HepG2 (cell line): ENCODE measurements at regions not wholly inside any gene's neighbourhood (a gene's known extent, or its start where the extent isn't known, plus 50 kb on each side); places are given as distances from the start of the nearest gene placed in this dataset.
A peak's percentile ranks its signal among the peaks of the same experiment; 100 is the strongest.

Experiments used
- ATF6 ChIP-seq: sonication (generic); formaldehyde crosslinking; conservative IDR thresholded peaks from 2 replicates; pipeline ENCODE4 v1.4.0; 2020; ENCODE audit warnings: missing genetic modification reagents
- DBP ChIP-seq: sonication (generic); formaldehyde crosslinking; IDR thresholded peaks from 2 replicates; pipeline ENCODE4 v1.4.0; 2020; ENCODE audit warnings: missing genetic modification reagents; ENCODE audit errors: not compliant biosample characterization
- EP300 ChIP-seq, 3 experiments: sonication (generic) in 1 of 3; formaldehyde crosslinking in 1 of 3; IDR thresholded peaks; 2 replicates each; pipeline versions ENCODE4 v1.5.1 to v1.6.1; 2011 to 2020; ENCODE audit warnings: low read depth in 2 of 3, low read length in 2 of 3, borderline replicate concordance in 1 of 3, improper control_type of control experiment in 1 of 3, mild to moderate bottlenecking in 1 of 3, missing genetic modification reagents in 1 of 3, moderate library complexity in 1 of 3
- ETV5 ChIP-seq: IDR thresholded peaks from 2 replicates; pipeline ENCODE4 v1.6.1; 2018; ENCODE audit warnings: missing biosample characterization, missing genetic modification reagents, inconsistent platforms, borderline replicate concordance
- GABPB1 ChIP-seq: IDR thresholded peaks from 2 replicates; pipeline ENCODE4 v1.6.1; 2016; ENCODE audit warnings: mild to moderate bottlenecking, missing genetic modification reagents, moderate library complexity, missing compliant biosample characterization
- GATAD2A ChIP-seq: IDR thresholded peaks from 2 replicates; pipeline ENCODE4 v1.6.1; 2016
- MAZ ChIP-seq, 2 experiments: sonication (generic) in 1 of 2; formaldehyde crosslinking in 1 of 2; IDR thresholded peaks; 2 replicates each; pipeline versions ENCODE4 v1.5.0 to v1.6.1; 2012 to 2020; ENCODE audit warnings: low read depth in 2 of 2, mild to moderate bottlenecking in 2 of 2, borderline replicate concordance in 1 of 2, improper control_type of control experiment in 1 of 2, low read length in 1 of 2, missing genetic modification reagents in 1 of 2, moderate library complexity in 1 of 2
- NR2C2 ChIP-seq: sonication (generic); formaldehyde crosslinking; IDR thresholded peaks from 2 replicates; pipeline ENCODE4 v1.4.0; 2020; ENCODE audit warnings: missing genetic modification reagents, mild to moderate bottlenecking, moderate library complexity, borderline replicate concordance
- PHB2 ChIP-seq: fragments of 450-650 bp; IDR thresholded peaks from 2 replicates; pipeline ENCODE4 v1.6.1; 2018; ENCODE audit not compliant: partially characterized antibody
- SOX5 ChIP-seq: IDR thresholded peaks from 2 replicates; pipeline ENCODE4 v1.6.1; 2016; ENCODE audit warnings: borderline replicate concordance
- TAF15 ChIP-seq: fragments of 200-400 bp; formaldehyde crosslinking; IDR thresholded peaks from one replicate; pipeline ENCODE4 v1.6.1; 2018; ENCODE audit warnings: mild to moderate bottlenecking, low read depth, low read length; ENCODE audit not compliant: poor library complexity, severe bottlenecking
- ZBTB21 ChIP-seq: sonication (generic); formaldehyde crosslinking; IDR thresholded peaks from 2 replicates; pipeline ENCODE4 v1.4.0; 2020; ENCODE audit warnings: missing genetic modification reagents
- ZBTB46 ChIP-seq: sonication (generic); formaldehyde crosslinking; IDR thresholded peaks from 2 replicates; pipeline ENCODE4 v1.4.0; 2020; ENCODE audit warnings: mild to moderate bottlenecking, missing genetic modification reagents, borderline replicate concordance
- ZGPAT ChIP-seq: IDR thresholded peaks from 2 replicates; pipeline ENCODE4 v1.6.1; 2016; ENCODE audit warnings: mild to moderate bottlenecking
- ZMYM3 ChIP-seq: sonication (generic); formaldehyde crosslinking; IDR thresholded peaks from 2 replicates; pipeline ENCODE4 v1.5.1; 2020; ENCODE audit warnings: mild to moderate bottlenecking, missing genetic modification reagents
- ZNF331 ChIP-seq: sonication (generic); formaldehyde crosslinking; IDR thresholded peaks from 2 replicates; pipeline ENCODE4 v1.4.0; 2020; ENCODE audit warnings: missing genetic modification reagents
- ZNF501 ChIP-seq: sonication (generic); formaldehyde crosslinking; IDR thresholded peaks from 2 replicates; pipeline ENCODE4 v1.5.1; 2020; ENCODE audit warnings: mild to moderate bottlenecking, moderate library complexity, missing genetic modification reagents
- ZNF503 ChIP-seq: sonication (generic); formaldehyde crosslinking; IDR thresholded peaks from 2 replicates; pipeline ENCODE4 v1.4.0; 2020; ENCODE audit warnings: missing genetic modification reagents
- ZNF563 ChIP-seq: sonication (generic); formaldehyde crosslinking; IDR thresholded peaks from 2 replicates; pipeline ENCODE4 v1.8.0; 2022; ENCODE audit warnings: mild to moderate bottlenecking, moderate library complexity, missing genetic modification reagents

- peak; percentile 47 to 52; a peak in 2 of 4 replicates for TF ChIP-seq EP300 (IDR thresholded peaks at IDR 0.05; ENCODE audit: low read depth in 2 of 2, low read length in 2 of 2)
- TF ChIP-seq EP300 (CRISPR knock-in tag; IDR thresholded peaks at IDR 0.05; ENCODE audit: borderline replicate concordance), result no peak
- TF ChIP-seq ZGPAT, result peak; percentile 70
- peak; percentile 63 for TF ChIP-seq SOX5
- TF ChIP-seq GATAD2A, result peak; percentile 81
- peak; percentile 51; the same call in 1 of the 2 replicates for TF ChIP-seq ZBTB46
- TF ChIP-seq ZNF331 (CRISPR knock-in tag), result peak; percentile 56; the same call in 1 of the 2 replicates
- TF ChIP-seq ZNF501 (CRISPR knock-in tag), result no peak
- no peak for TF ChIP-seq TAF15
- peak; percentile 28; the same call in 1 of the 2 replicates for TF ChIP-seq ETV5 (CRISPR knock-in tag)
- no peak for TF ChIP-seq PHB2
- no peak for TF ChIP-seq DBP
- peak; percentile 67; the same call in 1 of the 2 replicates for TF ChIP-seq NR2C2 (CRISPR knock-in tag)
- TF ChIP-seq ATF6 (CRISPR knock-in tag), result 0 out of 2 replicates have a peak, but pooled peaks have one; percentile 71
- TF ChIP-seq ZMYM3 (CRISPR knock-in tag), result peak; percentile 98
- TF ChIP-seq ZBTB21 (CRISPR knock-in tag), result 0 out of 2 replicates have a peak, but pooled peaks have one; percentile 16
- peak; percentile 63; the same call in 1 of the 2 replicates for TF ChIP-seq ZNF563 (CRISPR knock-in tag)
- no peak for TF ChIP-seq MAZ (IDR thresholded peaks at IDR 0.05; ENCODE audit: borderline replicate concordance, low read depth, low read length)
- peak; percentile 65; the same call in 1 of the 2 replicates for TF ChIP-seq MAZ (CRISPR knock-in tag; IDR thresholded peaks at IDR 0.05; ENCODE audit: low read depth)
- peak; percentile 70; the same call in 1 of the 2 replicates for TF ChIP-seq ZNF503 (CRISPR knock-in tag)
- TF ChIP-seq GABPB1 (CRISPR knock-in tag), result 0 out of 2 replicates have a peak, but pooled peaks have one; percentile 12
Measured at GRCh38 chr16:10312784-10313724, 72.8 kb upstream of the ATF7IP2 start (continued).
